ENCODE measurements at regions not wholly inside any gene's neighbourhood (a gene's known extent, or its start where the extent isn't known, plus 50 kb on each side); places are given as distances from the start of the nearest gene placed in this dataset.
A peak's percentile ranks its signal among the peaks of the same experiment; 100 is the strongest.
"Not testable (repeated sequence)": the region's sequence is repeated elsewhere in the genome, so short reads cannot be mapped to it uniquely, and the experiment has no call there.

DNA sequence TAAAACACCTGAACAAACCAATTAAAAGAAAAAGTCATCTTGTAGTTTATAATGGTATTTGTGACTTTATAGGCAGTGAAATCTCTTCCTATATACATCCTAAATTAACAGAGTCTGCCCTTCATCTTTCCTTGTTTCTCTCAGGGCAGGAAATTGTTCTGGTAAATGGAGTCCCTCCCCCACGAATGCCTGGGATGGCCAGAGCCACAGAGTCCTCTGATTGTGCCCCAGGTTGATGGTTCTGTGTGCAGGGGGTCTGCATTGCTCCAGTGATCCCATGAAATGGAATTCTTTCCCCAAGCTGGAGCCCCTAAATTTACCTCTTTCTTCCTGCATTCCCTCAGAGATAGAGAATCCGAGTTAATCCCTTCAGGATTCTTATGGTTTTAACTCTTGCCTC lies 155.5 kb downstream of the MTX2 start:
- no peak for DNase-seq (ENCODE audit: low read depth)

- DNase-seq (ENCODE audit: low read depth), result no peak
Measured at GRCh38 chr2:176427549-176427948, 158.3 kb downstream of the MTX2 start.

GRCh38 chr2:176428944-176429469 lies 159.8 kb downstream of the MTX2 start:
- DNase-seq (ENCODE audit: low read depth), result not testable (repeated sequence)

DNA sequence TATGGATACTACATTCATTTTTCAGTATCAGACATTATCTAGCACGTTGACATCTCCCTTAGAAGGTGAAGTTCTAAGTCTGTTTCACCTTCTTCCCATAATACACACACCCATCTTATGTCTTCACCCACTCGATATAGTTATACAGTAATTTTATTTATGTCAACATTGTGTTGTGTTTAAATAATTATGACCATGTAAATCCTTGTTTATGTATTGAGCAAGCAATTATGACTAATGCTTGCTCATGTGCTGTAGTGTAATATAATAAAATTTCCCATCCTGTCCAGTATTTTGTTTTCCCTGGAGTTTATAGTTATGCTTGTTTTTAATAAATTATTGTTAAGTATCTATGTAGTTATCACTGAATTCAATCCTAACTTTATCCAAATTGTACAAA lies 163.2 kb downstream of the MTX2 start:
- no peak for DNase-seq (ENCODE audit: low read depth)

DNA sequence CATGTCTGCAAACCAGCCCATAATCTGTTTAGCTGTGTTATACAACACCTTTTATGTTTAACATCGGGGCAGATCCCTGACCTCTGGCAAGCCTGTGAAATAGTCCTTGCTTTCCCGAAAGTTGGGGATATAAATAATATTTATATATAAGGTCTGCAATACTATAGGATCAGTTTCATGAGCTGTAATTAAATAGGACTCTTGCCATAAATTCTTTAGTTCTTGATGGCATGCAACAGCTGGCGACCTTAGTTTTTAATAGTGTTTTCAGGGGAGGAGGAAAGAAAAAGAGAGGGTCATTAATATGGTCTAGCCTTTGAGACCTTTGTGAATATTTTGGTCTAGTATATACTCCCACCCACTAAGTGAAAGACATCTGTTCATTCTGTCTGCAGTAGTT lies 166.5 kb downstream of the MTX2 start:
- no peak for DNase-seq (ENCODE audit: low read depth)

DNA sequence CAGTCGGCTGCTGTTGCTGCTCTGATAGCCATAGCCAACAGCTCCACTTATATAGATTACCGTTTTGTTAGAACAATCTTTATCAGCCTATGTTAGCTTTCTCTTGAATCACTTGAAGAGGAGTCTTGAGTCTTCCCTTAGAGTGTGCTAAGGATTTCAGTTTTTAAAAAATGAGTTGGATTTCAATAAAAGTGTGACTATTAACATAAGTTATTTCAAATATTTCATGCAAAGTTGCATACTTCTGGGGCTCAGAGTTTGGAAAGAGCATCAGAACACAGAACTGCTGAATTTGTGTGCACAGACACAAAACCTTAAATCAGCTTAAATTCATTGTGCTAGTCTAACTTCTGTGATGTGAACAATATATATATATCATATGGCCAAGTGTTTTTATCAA lies 174.7 kb downstream of the MTX2 start:
- no peak for DNase-seq (ENCODE audit: low read depth)

- DNase-seq (ENCODE audit: low read depth), result no peak
Measured at GRCh38 chr2:176445956-176446355, 176.7 kb downstream of the MTX2 start.

DNA sequence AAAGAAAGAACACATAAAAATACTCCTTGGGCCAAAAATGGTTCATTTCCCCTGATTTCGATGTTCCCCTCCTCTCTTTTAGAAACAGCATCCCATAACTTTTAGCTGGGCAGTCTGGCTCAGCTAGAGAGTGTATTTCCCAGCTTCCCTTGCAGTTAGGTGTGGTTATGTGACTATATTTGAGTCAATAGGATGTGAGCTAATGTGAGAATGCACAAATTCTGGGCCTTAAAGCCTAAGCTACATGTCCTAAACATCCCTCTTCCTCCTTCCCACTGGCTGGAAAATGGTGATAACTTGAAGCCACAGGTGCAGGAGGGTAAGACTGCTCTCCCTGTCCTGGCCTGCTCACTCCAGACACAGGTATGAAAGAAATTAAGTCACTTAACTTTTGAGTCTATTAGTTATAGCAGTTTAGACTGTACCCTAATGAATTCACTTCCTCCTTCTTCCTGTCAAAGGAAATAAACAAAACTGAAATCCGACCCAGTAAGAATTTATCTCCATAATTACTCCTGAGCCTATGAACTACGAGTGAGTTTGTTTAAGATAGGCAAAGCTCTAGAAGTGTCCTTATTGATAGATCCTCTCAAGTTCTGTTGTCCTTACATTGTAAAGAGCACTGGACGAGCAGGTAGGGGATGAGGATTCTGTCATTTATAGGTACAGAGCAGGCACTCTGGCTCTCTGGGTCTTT lies 177.6 kb downstream of the MTX2 start:
- no peak for DNase-seq (ENCODE audit: low read depth)

GRCh38 chr2:176447616-176448015 lies 178.4 kb downstream of the MTX2 start:
- DNase-seq (ENCODE audit: low read depth), result no peak

GRCh38 chr2:176449852-176450251 lies 180.6 kb downstream of the MTX2 start:
- DNase-seq (ENCODE audit: low read depth), result no peak

DNA sequence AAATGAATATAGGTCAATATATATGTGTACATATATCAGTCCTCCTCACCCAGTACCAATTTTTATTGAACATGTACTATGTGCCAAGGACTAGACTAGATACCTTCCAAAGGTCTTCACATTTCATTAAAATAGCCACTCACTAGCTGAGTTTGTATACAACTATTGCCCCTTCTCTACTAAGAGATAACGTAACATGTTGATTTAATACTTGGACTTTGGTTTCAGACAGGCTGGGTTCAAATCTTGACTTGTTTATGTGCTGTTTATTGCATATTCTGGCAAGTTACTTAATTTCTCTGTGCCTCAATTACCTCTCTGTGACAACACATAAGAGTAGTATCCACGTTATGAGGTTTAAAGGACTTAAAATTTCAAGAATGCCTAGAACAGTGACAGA lies 184.5 kb downstream of the MTX2 start:
- no peak for DNase-seq (ENCODE audit: low read depth)

DNA sequence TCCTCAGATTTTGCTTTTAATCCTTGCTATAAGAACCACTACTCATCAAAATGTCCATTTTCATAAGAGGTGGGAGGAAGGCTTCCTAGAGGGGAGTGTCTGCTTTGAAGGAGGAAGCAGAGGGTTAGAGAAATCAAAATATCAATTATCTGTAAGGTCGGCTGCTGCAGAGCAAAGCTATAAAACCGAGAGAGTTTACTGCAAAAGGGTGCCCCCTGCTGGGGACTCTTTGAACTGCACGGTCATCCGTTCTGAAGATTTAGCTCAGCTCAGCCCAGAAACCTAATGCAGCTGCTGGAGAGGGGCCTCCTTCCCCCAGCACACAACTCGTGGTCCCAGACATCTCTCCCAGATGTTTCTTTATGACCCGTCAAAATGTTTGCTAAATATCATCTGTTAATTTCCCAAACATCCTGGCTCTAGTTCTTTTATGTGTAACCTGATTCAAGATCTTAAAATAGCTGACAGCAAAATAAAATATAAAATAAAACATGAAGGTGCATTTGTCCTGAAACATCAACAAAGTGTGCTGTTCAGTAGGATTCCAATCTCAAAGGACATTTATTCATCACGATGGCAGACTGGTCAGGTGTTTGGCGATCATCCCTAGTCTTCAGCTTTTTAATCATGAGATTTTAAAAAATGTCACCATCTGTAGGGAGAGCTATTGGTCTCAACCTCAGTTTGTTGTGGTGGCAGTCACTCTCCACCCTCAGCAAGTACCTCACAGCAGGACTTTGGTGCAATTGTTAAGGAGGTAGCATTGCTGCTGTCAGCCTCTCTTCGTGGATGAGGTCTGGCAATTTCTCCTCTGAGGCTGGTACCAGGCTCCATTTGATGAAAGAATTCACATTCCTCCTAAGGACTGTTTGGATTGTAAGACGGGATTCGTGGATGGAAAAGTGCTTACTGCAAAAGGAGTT lies 185.9 kb downstream of the MTX2 start:
- peak; percentile 33 for DNase-seq (ENCODE audit: low read depth)

DNA sequence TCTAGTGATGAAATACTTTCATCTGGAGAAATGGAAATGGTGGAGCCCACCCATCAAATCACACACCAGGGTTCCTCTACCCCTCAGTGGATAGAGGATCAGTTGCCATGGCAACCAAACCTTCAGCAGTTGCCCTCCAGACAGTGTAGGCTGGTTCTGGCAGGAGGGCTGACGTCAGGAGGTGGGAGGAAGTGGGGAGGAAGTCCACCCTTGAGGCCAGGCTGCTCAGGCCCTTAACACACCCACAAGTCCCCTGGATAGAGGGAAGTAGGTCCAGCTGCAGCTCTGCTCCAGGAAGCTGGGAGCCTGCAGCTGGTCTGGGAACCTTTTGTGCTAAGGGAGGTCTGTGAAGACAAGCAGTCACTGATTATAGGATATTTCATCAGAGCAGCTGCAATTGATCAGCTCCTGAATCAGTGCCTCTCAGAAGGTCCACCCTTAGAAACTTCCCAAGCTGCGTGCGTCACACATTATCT lies 186.6 kb downstream of the MTX2 start:
- DNase-seq (ENCODE audit: low read depth), result no peak

DNA sequence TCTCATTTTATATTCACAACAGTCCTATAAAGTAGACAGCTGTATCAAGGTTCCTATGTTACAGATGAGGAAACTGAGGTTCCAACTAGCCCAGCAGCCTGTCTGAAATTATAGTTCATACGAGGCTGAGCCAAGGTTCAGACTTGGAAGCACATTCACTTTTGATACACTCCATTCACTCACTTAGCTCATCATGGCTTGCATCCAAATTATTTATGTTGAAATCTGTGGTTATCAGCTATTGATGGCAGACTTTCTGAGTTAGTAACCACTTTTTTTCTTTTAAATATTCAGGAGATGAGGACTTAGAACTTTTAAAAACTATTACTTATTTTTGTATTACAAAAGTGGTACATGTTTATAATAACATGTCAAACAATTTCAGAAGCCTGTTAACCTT lies 188.2 kb downstream of the MTX2 start:
- no peak for DNase-seq (ENCODE audit: low read depth)

GRCh38 chr2:176461098-176461808 lies 192.0 kb downstream of the MTX2 start:
- DNase-seq (ENCODE audit: low read depth), result no peak

DNA sequence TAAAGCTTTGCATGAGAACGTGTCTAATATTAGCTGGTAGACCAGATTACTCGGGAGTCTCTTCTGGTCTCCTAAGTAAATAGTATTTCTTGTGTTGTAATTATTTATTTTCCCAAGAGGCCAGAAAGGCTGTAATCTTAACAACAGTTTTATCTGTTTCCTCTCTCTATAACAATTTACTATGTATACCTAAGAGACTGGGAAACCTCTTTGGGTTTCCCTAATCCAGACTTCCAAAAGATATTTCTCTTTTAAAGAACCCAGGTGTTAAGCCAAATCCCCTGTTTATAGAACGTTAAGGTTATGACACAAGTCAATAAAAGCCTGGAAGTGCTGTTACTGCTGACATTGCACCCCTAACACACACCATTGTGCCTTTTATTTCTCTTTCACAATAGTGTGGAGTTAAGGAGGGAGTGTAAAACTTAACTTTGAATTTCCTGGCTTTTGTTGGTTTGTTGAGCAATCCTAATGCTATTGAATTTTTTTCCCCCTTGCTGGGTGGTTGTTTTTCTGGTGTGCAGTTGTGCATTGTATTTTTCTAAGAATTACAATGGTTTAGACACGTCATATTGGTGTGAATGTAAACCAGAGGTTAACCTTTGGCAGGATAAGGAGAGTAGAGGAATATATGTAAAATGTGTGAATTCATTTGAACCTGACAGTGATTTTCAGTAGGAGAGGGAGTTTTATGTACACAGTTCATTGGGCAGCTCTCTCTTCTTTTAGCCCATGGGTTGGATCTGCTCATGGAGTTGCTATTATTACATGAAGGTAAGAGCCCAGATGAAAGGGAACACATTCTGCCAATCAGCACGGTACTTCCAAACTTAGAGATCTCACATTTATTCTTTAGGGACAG lies 192.8 kb downstream of the MTX2 start:
- DNase-seq (ENCODE audit: low read depth), result no peak

- no peak for DNase-seq (ENCODE audit: low read depth)
Measured at GRCh38 chr2:176463546-176463945, 194.3 kb downstream of the MTX2 start.

DNA sequence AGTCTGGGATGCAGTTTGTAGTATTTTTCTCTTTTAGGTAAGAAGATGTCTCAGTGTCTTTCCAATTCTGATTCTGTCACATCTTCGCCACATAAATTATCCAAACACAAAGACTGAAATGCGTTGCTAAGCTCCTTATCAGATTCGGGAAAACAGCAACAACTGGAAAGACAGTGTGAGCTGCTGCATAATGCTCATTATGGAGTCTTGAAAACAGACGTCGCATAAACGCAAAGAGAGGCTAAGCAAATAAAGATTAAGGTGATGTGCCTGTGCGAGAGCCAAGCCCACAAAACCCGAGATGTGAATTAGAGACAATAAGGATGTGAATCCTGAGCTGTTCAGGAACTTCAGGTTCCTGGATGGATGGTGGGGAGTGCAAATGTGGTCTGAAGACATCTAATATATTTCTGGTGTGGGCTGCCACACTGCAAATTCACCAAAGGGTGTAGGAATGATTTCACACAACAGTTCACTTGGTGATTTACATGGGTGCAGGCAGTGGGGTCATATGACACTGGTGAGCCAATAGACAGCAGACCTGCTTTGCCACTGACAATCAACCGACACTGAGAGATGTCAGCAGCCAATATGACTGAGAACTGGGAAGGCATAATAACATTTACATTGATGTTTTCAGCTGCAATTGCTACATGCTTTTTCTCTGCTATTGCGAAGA lies 195.8 kb downstream of the MTX2 start:
- no peak for DNase-seq (ENCODE audit: low read depth)

GRCh38 chr2:176466918-176467452 lies 197.7 kb downstream of the MTX2 start:
- DNase-seq (ENCODE audit: low read depth), result no peak

- DNase-seq (ENCODE audit: low read depth), result no peak
Measured at GRCh38 chr2:176467595-176467994, 198.4 kb downstream of the MTX2 start.
